GM21786 (cell line): ENCODE measurements at regions not wholly inside any gene's neighbourhood (a gene's known extent, or its start where the extent isn't known, plus 50 kb on each side); places are given as distances from the start of the nearest gene placed in this dataset.
A peak's percentile ranks its signal among the peaks of the same experiment; 100 is the strongest.

Experiments
- ATAC-seq: cut with Tn5 transposase; IDR thresholded peaks from one replicate; pipeline ENCODE4 v1.9.1; 2021; ENCODE audit not compliant: unreplicated experiment

- peak; percentile 21 for ATAC-seq
Observed at GRCh38 chr21:14870853-14871149, 194.0 kb downstream of the NRIP1 start.

DNA sequence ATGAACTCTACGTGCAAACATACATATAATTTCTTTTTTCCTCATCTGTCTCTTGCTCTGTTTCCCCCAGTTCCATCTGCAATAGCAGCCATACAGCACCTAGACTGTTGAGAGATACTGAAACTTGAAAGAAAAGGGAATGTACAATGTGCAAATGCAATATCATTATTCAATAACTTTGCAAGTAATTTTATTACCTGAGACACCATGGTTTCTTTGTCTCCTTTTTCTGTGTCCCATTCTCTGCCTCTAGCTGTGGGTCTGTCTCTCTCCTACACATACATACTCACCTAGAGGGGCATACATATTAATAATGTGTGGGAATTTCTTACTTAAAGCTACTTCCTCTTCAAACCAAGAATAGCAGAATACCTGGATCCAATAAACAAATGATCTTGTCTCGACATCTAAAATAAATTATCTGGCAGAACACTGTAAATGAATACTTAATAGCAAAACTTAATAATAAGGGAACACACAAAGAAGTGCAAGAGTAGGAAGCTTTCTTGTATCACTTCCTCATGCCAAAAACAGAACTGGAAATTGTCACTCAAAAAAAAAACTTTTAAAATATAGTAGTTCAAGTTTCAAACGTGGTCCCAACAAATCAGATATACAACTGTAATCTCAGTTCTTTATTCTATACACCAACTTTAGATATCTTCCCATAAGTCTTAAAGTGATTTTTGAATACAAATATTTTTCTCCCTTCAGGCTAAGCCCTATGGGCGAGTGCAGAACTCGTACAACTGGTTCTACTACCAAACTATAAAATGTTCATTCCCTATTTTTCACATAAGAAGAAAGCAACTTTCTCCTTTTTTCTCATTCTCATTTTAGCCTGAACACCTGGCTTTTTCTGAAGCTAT is 194.6 kb downstream of the NRIP1 start:
- ATAC-seq: peak; percentile 50

DNA sequence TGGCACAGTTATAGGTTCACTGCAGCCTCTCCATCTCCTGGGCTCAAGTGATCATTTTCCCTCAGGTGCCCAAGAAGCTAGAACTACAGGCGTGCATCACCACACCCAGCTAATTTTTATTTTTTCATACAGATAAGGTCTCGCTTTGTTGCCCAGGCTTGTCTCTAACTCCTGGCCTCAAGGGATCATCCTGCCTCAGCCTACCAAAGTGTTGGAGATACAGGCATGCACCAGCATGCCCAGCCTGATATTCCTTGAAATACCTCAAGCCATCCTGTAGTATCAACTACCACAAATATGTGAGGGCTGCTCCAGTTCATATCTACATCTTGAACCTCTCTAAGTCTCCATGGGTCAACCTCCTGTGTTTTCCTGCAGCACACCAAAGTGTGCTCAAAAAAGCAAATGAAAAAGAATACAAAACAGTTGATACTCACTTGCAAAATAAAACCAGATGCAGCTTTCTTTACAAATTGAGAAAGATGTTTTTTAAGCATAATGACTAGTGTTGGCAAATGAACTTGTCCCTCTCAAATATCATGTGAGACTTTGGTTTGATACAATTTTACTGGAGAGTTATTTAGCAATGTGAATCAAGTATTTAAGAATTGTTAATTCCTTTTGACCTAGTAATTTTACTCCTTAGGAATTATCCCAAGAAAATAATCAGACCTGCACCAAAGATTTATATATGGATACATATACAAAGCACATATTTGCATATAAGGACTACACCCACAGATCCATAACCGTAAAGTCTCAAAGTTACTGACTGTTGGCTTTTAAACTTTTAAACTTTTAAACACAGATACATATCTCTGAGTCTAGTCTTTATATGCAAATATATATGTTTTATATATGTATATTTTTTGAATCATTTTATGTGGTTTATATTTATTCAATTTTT is 197.7 kb downstream of the NRIP1 start:
- ATAC-seq: no peak

GRCh38 chr21:14864211-14865021 is 200.4 kb downstream of the NRIP1 start:
- peak; percentile 90 for ATAC-seq

DNA sequence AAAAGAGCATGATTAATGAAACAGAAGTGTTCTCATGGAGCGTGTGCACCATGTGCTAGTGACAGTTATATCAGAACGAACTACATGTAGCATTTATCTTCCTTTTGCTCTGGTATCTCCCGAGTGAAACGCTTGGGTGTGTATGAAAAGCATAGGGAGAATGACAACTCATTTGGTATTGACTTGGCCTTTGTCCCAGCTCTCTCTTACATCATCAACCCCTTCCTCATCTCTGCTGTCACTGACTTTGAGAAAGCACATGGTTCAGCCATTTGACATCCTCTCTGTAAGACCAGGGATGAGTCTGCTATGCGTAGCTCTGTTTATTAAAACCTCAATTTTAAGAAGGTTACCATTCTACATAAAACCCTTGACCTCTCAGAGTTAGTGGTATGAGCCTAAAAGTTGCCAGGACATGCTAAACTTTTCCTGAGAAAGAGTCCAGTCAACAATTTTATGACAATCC is 201.0 kb downstream of the NRIP1 start:
- ATAC-seq: no peak

GRCh38 chr21:14862794-14863720 is 201.7 kb downstream of the NRIP1 start:
- ATAC-seq: no peak

GRCh38 chr21:14858311-14858710 is 206.5 kb downstream of the NRIP1 start:
- no peak for ATAC-seq

GRCh38 chr21:14857529-14857928 is 207.3 kb downstream of the NRIP1 start:
- no peak for ATAC-seq

- no peak for ATAC-seq
Observed at GRCh38 chr21:14850394-14850793, 214.4 kb downstream of the NRIP1 start.

- no peak for ATAC-seq
Observed at GRCh38 chr21:14846621-14847020, 218.2 kb downstream of the NRIP1 start.

DNA sequence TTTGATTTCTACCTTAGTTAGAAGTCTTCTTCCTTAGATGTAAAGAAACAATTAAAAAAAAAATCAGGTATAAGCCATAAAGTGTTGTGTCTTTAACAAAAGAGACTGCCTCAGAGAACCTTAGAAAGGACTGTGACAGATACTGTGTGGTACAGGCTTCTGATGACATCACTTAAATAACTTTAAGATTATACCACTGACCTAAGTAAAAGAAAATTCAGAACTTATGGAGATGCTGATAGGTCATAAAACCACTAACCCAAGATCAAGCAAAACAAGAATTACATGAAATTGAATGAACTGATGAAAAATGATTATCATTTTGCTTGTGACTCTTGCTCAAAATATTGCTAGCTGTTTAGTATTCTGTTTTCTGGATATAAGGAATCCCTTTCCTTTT is 220.8 kb downstream of the NRIP1 start:
- ATAC-seq: no peak

DNA sequence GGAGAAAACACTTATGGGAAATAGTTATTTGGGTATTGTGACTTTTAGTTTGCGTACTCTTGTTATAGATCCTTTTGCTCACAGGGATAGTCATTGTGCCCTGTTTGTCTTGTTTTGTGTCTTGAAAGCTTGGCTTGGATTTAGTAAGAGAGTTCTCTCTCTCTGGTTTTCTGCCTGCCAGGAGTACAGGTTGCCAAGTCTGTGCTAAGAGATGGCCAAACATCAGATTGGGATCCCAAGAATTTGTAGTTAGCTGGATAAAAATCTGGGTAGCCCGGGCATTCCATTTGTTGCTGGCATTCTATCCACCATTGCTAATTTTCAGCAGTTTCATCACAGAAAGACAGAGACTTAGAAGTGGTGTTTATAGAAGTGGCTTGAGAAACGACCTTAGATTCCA is 222.2 kb downstream of the NRIP1 start:
- ATAC-seq: no peak

DNA sequence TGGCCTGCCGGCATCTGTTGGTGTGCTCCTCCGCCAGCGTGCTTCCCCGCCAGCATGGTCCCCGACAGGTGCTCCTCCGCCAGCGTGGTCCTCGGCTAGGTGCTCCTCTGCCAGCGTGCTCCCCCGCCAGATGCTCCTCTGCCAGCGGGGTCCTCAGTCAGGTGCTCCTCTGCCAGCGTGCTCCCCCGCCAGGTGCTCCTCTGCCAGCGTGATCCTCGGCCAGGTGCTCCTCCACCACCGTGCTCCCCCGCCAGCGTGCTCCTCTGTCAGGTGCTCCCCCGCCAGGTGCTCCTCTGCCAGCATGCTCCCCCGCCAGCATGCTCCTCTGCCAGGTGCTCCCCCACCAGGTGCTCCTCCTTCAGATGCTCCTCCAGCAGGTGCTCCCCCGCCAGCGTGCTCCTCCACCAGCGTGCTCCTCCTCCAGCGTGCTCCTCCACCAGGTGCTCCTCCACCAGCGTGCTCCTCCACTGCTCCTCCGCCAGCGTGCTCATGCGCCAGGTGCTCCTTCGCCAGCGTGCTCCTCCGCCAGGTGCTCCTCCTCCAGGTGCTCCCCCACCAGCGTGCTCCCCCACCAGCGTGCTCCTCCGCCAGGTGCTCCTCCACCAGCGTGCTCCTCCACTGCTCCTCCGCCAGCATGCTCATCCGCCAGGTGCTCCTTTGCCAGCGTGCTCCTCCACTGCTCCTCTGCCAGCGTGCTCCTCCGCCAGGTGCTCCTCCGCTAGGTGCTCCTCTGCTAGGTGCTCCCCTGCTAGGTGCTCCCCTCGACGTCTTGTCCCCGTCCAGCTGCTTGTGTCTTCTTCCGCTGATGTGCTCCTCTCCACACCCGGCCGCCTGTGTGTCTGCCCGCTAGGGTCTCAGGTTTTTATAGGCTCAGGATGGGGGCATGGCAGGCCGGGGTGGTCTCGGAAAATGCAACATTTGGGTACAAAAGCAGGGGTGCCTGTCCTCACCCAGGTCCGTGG is 223.0 kb downstream of the NRIP1 start:
- ATAC-seq: no peak

GRCh38 chr21:14838400-14838799 is 226.4 kb downstream of the NRIP1 start:
- no peak for ATAC-seq

DNA sequence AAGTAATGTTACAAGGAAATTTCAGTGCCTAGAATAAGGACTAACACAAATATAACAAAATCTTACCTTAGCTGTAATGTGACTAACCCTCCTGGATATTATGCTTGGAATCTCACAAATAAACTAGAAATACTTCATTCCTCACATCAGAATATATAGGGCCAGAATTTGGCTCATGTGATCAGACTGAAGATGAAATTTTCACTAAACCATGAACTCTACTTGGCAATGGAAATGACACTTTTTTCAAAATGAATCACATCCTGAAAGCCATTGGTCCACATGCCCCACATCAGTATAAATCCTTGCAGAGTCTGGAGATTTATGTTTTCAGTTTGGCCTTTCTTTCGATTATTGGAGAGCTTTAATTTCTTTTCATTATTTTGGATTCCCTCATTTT is 227.8 kb downstream of the NRIP1 start:
- ATAC-seq: no peak

DNA sequence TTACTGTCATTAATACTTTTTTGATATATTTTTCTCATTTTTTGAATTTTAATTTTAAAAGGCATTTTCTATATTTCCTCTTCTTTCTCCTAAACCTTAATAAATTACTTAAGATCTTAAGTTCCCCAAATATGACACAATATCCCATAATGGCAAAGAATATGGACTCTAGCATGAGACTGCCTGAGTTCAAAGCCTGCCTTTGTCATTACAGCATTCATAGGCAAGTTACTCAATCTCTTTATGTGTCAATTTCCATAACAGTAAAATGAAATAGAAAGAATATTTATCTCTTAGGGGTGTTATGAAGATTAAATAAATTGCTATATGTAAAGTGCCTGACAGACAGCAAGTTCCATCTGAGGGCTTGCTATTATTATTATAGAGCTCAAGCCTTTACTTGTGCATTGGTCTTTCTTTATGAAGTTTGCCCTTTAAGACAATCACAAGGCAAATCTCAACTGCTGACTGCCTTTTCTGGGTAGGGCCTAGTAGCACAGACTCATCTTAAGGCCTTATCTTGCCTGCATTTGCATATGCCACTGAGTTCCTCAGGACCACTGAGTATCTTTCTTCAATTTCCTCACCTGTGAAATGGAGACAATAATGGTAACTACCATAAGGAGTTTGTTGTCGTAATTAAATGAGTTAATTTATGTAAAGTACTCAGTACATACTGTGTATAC is 231.0 kb downstream of the NRIP1 start:
- no peak for ATAC-seq

DNA sequence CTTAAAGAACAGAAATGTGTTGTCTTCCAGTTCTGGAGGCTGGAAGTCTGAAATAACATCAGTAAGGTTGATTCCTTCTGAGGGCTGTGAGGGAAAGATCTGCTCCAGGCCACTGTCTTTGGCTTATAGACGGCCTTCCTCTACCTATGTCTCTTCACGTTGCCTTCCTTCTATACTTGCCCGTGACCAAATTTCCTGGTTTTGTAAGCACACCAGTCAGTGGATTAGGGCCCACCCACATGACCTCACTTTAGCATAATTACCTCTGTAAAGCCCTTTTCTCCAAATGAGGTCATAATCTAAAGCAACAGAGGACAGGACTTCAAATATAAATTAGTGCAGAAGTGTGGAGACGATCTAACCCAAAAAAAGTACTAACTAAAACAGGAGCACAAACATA is 231.6 kb downstream of the NRIP1 start:
- ATAC-seq: no peak

- ATAC-seq: no peak
Observed at GRCh38 chr21:14830307-14830706, 234.5 kb downstream of the NRIP1 start.
